Lower lobe of right lung (tissue), 2 donors: ENCODE measurements at regions not wholly inside any gene's neighbourhood (a gene's known extent, or its start where the extent isn't known, plus 50 kb on each side); places are given as distances from the start of the nearest gene placed in this dataset.
"Not testable (repeated sequence)": the region's sequence is repeated elsewhere in the genome, so short reads cannot be mapped to it uniquely, and the experiment has no call there.

Experiments used
- ATAC-seq, 2 donors: fragments of 200-7000 bp; cut with Tn5 transposase; one replicate each; pipeline ENCODE4 v1.9.1; 2020 to 2022; ENCODE audit warnings: mild to moderate bottlenecking in 2 of 2, moderate library complexity in 2 of 2
- DNase-seq: peaks from one replicate; pipeline ENCODE4 v3.0.0-alpha.2; 2020
- H3K27ac ChIP-seq: fragments of 200-600 bp; one replicate; pipeline ENCODE4 v1.8.0; 2022
- H3K27me3 ChIP-seq: fragments of 200-600 bp; one replicate; pipeline ENCODE4 v1.8.0; 2022; ENCODE audit warnings: low read depth
- H3K36me3 ChIP-seq: fragments of 200-600 bp; one replicate; pipeline ENCODE4 v1.8.0; 2022; ENCODE audit warnings: mild to moderate bottlenecking
- H3K4me1 ChIP-seq: fragments of 200-600 bp; one replicate; pipeline ENCODE4 v1.8.0; 2022
- H3K4me3 ChIP-seq: fragments of 200-600 bp; one replicate; pipeline ENCODE4 v1.8.0; 2022; ENCODE audit warnings: mild to moderate bottlenecking
- H3K9me3 ChIP-seq: fragments of 200-600 bp; one replicate; pipeline ENCODE4 v1.8.0; 2022
- intact Hi-C: fragments of 100-400 bp; cut with DNase I; formaldehyde crosslinking; loops from one replicate; pipeline ENCODE4 v1.11.0; 2022
- TF ChIP-seq, protein P1 (sequence below): fragments of 200-600 bp; IDR thresholded peaks from one replicate; pipeline ENCODE4 v1.8.0; 2022; ENCODE audit warnings: antibody characterized with exemption, mild to moderate bottlenecking
- donor health status: DM: no; HTN: yes; CAD: no; lungs with severe emphysema.

GRCh38 chr1:72969461-72969860, 687.1 kb upstream of the NEGR1 start:
- H3K27me3 ChIP-seq, result no peaks in the 10 kb centered on the region
- no peaks in the 10 kb centered on the region for H3K36me3 ChIP-seq
- ATAC-seq (no peak), DNase-seq (no peak)
- H3K4me3 ChIP-seq, result no peak overlapping the region
- intact Hi-C loops, result no loop called here
- H3K27ac ChIP-seq, result no peak overlapping the region
- no peaks in the 10 kb centered on the region for H3K4me1 ChIP-seq
- TF ChIP-seq, protein P1, sequence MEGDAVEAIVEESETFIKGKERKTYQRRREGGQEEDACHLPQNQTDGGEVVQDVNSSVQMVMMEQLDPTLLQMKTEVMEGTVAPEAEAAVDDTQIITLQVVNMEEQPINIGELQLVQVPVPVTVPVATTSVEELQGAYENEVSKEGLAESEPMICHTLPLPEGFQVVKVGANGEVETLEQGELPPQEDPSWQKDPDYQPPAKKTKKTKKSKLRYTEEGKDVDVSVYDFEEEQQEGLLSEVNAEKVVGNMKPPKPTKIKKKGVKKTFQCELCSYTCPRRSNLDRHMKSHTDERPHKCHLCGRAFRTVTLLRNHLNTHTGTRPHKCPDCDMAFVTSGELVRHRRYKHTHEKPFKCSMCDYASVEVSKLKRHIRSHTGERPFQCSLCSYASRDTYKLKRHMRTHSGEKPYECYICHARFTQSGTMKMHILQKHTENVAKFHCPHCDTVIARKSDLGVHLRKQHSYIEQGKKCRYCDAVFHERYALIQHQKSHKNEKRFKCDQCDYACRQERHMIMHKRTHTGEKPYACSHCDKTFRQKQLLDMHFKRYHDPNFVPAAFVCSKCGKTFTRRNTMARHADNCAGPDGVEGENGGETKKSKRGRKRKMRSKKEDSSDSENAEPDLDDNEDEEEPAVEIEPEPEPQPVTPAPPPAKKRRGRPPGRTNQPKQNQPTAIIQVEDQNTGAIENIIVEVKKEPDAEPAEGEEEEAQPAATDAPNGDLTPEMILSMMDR, result no peak
- no peaks in the 10 kb centered on the region for H3K9me3 ChIP-seq

DNA sequence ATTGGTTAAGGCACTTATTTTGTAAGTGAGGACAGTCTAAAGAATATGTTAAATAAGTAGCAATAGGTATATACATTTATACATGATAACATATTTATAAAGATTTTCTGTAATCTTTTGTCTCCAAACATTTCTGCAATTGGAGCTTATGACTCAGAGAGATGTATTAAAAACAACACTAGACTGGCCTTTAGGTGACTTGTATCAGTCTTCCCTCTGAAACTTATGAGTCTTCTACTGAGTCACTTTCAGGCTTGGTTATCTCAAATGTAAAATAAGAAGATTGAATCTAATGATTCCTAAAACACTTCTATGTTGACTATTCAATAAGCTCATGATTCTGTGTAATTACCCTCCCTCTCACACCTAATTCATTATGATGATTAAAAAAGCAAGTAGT, 672.6 kb upstream of the NEGR1 start:
- H3K36me3 ChIP-seq, result no peaks in the 10 kb centered on the region
- no peak overlapping the region for H3K27ac ChIP-seq
- ATAC-seq (no peak), DNase-seq (no peak)
- H3K4me3 ChIP-seq, result no peak overlapping the region
- no peaks in the 10 kb centered on the region for H3K9me3 ChIP-seq
- intact Hi-C loops, result no loop called here
- no peaks in the 10 kb centered on the region for H3K4me1 ChIP-seq
- TF ChIP-seq, protein P1, result no peak
- H3K27me3 ChIP-seq, result no peaks in the 10 kb centered on the region

DNA sequence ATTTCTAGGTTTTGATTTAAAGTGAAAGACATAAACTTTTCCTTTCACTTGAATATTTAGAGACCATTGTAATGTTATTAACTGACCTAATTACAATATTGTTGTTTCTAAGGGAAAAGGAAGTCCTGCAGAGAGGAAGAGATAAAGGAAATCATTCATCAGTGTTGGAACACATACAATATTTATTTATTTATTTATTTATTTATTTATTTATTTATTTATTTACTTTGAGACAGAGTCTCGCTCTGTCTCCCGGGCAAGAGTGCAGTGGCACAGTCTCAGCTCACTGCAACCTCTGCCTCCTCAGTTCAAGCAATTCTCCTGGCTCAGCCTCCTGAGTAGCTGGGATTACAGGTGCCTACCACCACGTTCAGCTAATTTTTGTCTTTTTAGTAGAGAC, 668.6 kb upstream of the NEGR1 start:
- H3K9me3 ChIP-seq, H3K27ac ChIP-seq, H3K4me3 ChIP-seq, H3K27me3 ChIP-seq, DNase-seq, H3K36me3 ChIP-seq, H3K4me1 ChIP-seq, intact Hi-C loops, ATAC-seq: not testable (repeated sequence)

GRCh38 chr1:72946903-72947499, 664.7 kb upstream of the NEGR1 start:
- Histone ChIP-seq H3K27me3 (no peaks in the 10 kb centered on the region), H3K9me3 (no peaks in the 10 kb centered on the region), H3K27ac (no peak overlapping the region), H3K36me3 (no peaks in the 10 kb centered on the region), H3K4me3 (no peak overlapping the region), H3K4me1 (no peaks in the 10 kb centered on the region)
- TF ChIP-seq, protein P1, result no peak
- ATAC-seq, result no peak
- intact Hi-C loops, result no loop called here
- no peak for DNase-seq

DNA sequence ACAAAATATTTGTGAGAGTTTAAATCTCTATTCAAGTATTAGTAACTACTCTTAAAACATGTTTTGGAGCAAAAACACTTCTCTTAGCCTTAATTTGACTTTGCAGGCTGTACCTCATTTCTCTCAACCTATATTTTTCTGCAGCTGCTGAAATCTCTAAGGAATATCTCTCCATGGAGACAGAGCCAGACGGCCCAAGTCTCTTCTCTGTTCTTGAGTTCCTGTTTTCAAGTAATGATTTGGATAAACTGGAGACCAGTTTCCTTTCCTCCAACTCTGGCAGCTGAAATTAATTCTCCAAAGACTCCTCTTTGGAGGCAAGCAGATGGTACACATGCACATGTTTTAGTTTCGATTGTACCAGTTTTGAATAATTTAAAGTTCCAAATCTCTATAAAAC, 659.7 kb upstream of the NEGR1 start:
- Histone ChIP-seq H3K27ac (no peak overlapping the region), H3K4me3 (no peak overlapping the region), H3K4me1 (no peaks in the 10 kb centered on the region), H3K36me3 (no peaks in the 10 kb centered on the region), H3K27me3 (no peaks in the 10 kb centered on the region), H3K9me3 (no peaks in the 10 kb centered on the region)
- DNase-seq, result no peak
- intact Hi-C loops, result no loop called here
- ATAC-seq, result no peak
- TF ChIP-seq, protein P1, result no peak

DNA sequence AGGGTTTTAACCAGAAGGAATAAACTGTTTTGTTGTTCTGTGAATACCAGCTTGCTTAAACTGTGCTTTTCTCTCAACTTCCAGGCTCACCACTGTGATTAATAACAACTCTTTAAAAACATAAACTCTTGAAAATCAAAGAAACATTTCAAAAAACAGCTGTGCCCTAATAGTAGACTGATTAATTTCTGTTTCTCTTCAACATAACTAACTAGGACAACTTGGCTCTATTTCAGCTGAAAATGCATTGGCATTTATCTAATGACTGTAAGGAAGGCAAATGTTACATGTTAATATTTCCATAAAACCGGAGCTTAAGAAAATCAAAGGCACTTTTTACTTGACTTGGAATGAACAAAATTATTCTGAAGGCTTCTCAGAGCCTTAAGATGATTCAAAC, 656.1 kb upstream of the NEGR1 start:
- no peaks in the 10 kb centered on the region for H3K9me3 ChIP-seq
- no peaks in the 10 kb centered on the region for H3K36me3 ChIP-seq
- intact Hi-C loops, result no loop called here
- H3K27ac ChIP-seq, result no peak overlapping the region
- TF ChIP-seq, protein P1, result no peak
- no peaks in the 10 kb centered on the region for H3K4me1 ChIP-seq
- no peak for ATAC-seq
- no peak overlapping the region for H3K4me3 ChIP-seq
- no peaks in the 10 kb centered on the region for H3K27me3 ChIP-seq
- DNase-seq, result no peak
